Stimulated activated CD4-positive, alpha-beta T cell treated with anti-CD3 and anti-CD28 coated beads, Interleukin-2, amount 100 ng/mL, for 24 hours (primary cell): ENCODE measurements at regions not wholly inside any gene's neighbourhood (a gene's known extent, or its start where the extent isn't known, plus 50 kb on each side); places are given as distances from the start of the nearest gene placed in this dataset.

Source experiments
- DNase-seq, 2 donors: peaks; one replicate each; pipeline ENCODE4 v3.0.0-alpha.2; 2020

- no peak for DNase-seq
Measured at GRCh38 chr5:123830575-123830974, 318.6 kb downstream of the CSNK1G3 start.

- no peak for DNase-seq
Measured at GRCh38 chr5:123827811-123828210, 315.8 kb downstream of the CSNK1G3 start.

GRCh38 chr5:123819833-123820232 is 307.9 kb downstream of the CSNK1G3 start:
- DNase-seq = no peak

GRCh38 chr5:123819386-123819785 is 307.4 kb downstream of the CSNK1G3 start:
- DNase-seq = no peak

- DNase-seq = no peak
Measured at GRCh38 chr5:123817267-123817666, 305.3 kb downstream of the CSNK1G3 start.

- no peak for DNase-seq
Measured at GRCh38 chr5:123814801-123815470, 303.0 kb downstream of the CSNK1G3 start.

GRCh38 chr5:123813937-123814624 is 302.1 kb downstream of the CSNK1G3 start:
- no peak for DNase-seq

- DNase-seq = no peak
Measured at GRCh38 chr5:123813264-123813663, 301.3 kb downstream of the CSNK1G3 start.

GRCh38 chr5:123811831-123812230 is 299.9 kb downstream of the CSNK1G3 start:
- DNase-seq = no peak

GRCh38 chr5:123810746-123811340 is 298.9 kb downstream of the CSNK1G3 start:
- no peak for DNase-seq

- no peak for DNase-seq
Measured at GRCh38 chr5:123810253-123810652, 298.3 kb downstream of the CSNK1G3 start.

GRCh38 chr5:123809594-123810221 is 297.7 kb downstream of the CSNK1G3 start:
- no peak for DNase-seq

GRCh38 chr5:123808461-123809380 is 296.7 kb downstream of the CSNK1G3 start:
- no peak for DNase-seq

- DNase-seq = no peak
Measured at GRCh38 chr5:123807177-123807945, 295.4 kb downstream of the CSNK1G3 start.

GRCh38 chr5:123806644-123807043 is 294.7 kb downstream of the CSNK1G3 start:
- DNase-seq = no peak

- DNase-seq = no peak
Measured at GRCh38 chr5:123805300-123805699, 293.3 kb downstream of the CSNK1G3 start.

- DNase-seq = no peak
Measured at GRCh38 chr5:123803359-123803758, 291.4 kb downstream of the CSNK1G3 start.

GRCh38 chr5:123802298-123802951 is 290.4 kb downstream of the CSNK1G3 start:
- DNase-seq = no peak

GRCh38 chr5:123800640-123801039 is 288.7 kb downstream of the CSNK1G3 start:
- DNase-seq = no peak

GRCh38 chr5:123795688-123796087 is 283.7 kb downstream of the CSNK1G3 start:
- DNase-seq = no peak

- DNase-seq = no peak
Measured at GRCh38 chr5:123790226-123790625, 278.2 kb downstream of the CSNK1G3 start.
